ENCODE measurements at regions not wholly inside any gene's neighbourhood (a gene's known extent, or its start where the extent isn't known, plus 50 kb on each side); places are given as distances from the start of the nearest gene placed in this dataset.

- no peak overlapping the region for H3K27ac Mint-ChIP-seq
- DNase-seq (no peak), ATAC-seq (ENCODE audit: low read depth) (no peak)
- no peaks in the 10 kb centered on the region for H3K27me3 ChIP-seq (replicated peaks in 1 of 4; ENCODE audit: control extremely low read depth in 1 of 4, control insufficient read depth in 3 of 4, insufficient read depth in 4 of 4, low read length in 3 of 4)
- intact Hi-C loops (cut with micrococcal nuclease) = no loop called here
- no peaks in the 10 kb centered on the region for H3K36me3 ChIP-seq (replicated peaks in 1 of 2; ENCODE audit: control extremely low read depth in 1 of 2, control insufficient read depth in 1 of 2, extremely low read depth in 1 of 2, insufficient read depth in 2 of 2, low read length in 1 of 2)
- no peak overlapping the region for H3K9ac ChIP-seq (ENCODE audit: low read length)
- no peak overlapping the region for H3K4me2 ChIP-seq (replicated peaks; ENCODE audit: low read depth, low read length, poor library complexity, severe bottlenecking)
- H2AFZ ChIP-seq (ENCODE audit: insufficient read depth, low read depth, low read length, poor library complexity, severe bottlenecking) = no peak overlapping the region
- no peak overlapping the region for H3K4me3 Mint-ChIP-seq
- H3K9me3 Mint-ChIP-seq (ENCODE audit: insufficient read depth) = no peaks in the 10 kb centered on the region
- no peak for TF ChIP-seq CTCF (IDR thresholded peaks at IDR 0.05)
- TF ChIP-seq EZH2 (IDR thresholded peaks at IDR 0.05; ENCODE audit: borderline replicate concordance, insufficient read depth, low read depth, low read length, poor library complexity, severe bottlenecking) = no peak
- H3K79me2 ChIP-seq (ENCODE audit: control insufficient read depth, insufficient read depth, low read length) = no peaks in the 10 kb centered on the region
- WGBS (ENCODE audit: insufficient coverage) = no CpG with 5 or more reads among the region's 2 CpGs
- no peaks in the 10 kb centered on the region for H3K9me3 ChIP-seq (ENCODE audit: control extremely low read depth in 1 of 3, control insufficient read depth in 2 of 3, insufficient read depth in 1 of 3, low read length in 2 of 3)
- no peak overlapping the region for H3K4me3 ChIP-seq (ENCODE audit: control extremely low read depth in 1 of 5, extremely low read depth in 1 of 5, insufficient read depth in 1 of 5, low read depth in 2 of 5, low read length in 4 of 5)
- CTCF ChIA-PET = no interaction called here
- H3K4me1 Mint-ChIP-seq = no peaks in the 10 kb centered on the region
- no peak overlapping the region for H3K27ac ChIP-seq (ENCODE audit: low read length in 2 of 2)
- H4K20me1 ChIP-seq (ENCODE audit: control insufficient read depth, insufficient read depth, low read length, poor library complexity, severe bottlenecking) = no peaks in the 10 kb centered on the region
- no peaks in the 10 kb centered on the region for H3K27me3 Mint-ChIP-seq
- POLR2A ChIA-PET = no interaction called here
- no peaks in the 10 kb centered on the region for H3K4me1 ChIP-seq (ENCODE audit: control insufficient read depth in 2 of 2, insufficient read depth in 2 of 2, low read length in 2 of 2)
Observed at GRCh38 chr9:85163825-85164224, 494.3 kb downstream of the NTRK2 start.

GRCh38 chr9:85163415-85163814 is 493.9 kb downstream of the NTRK2 start:
- no CpG with 5 or more reads among the region's 1 CpG for WGBS (ENCODE audit: insufficient coverage)
- TF ChIP-seq CTCF (IDR thresholded peaks at IDR 0.05) = no peak
- TF ChIP-seq EZH2 (IDR thresholded peaks at IDR 0.05; ENCODE audit: borderline replicate concordance, insufficient read depth, low read depth, low read length, poor library complexity, severe bottlenecking) = no peak
- Histone ChIP-seq H4K20me1 (ENCODE audit: control insufficient read depth, insufficient read depth, low read length, poor library complexity, severe bottlenecking) (no peaks in the 10 kb centered on the region), H3K79me2 (ENCODE audit: control insufficient read depth, insufficient read depth, low read length) (no peaks in the 10 kb centered on the region), H2AFZ (ENCODE audit: insufficient read depth, low read depth, low read length, poor library complexity, severe bottlenecking) (no peak overlapping the region), H3K27me3 (replicated peaks in 1 of 4; ENCODE audit: control extremely low read depth in 1 of 4, control insufficient read depth in 3 of 4, insufficient read depth in 4 of 4, low read length in 3 of 4) (no peaks in the 10 kb centered on the region), H3K27ac (ENCODE audit: low read length in 2 of 2) (no peak overlapping the region), H3K4me1 (ENCODE audit: control insufficient read depth in 2 of 2, insufficient read depth in 2 of 2, low read length in 2 of 2) (no peaks in the 10 kb centered on the region), H3K4me3 (ENCODE audit: control extremely low read depth in 1 of 5, extremely low read depth in 1 of 5, insufficient read depth in 1 of 5, low read depth in 2 of 5, low read length in 4 of 5) (no peak overlapping the region), H3K9ac (ENCODE audit: low read length) (no peak overlapping the region), H3K36me3 (replicated peaks in 1 of 2; ENCODE audit: control extremely low read depth in 1 of 2, control insufficient read depth in 1 of 2, extremely low read depth in 1 of 2, insufficient read depth in 2 of 2, low read length in 1 of 2) (no peaks in the 10 kb centered on the region), H3K4me2 (replicated peaks; ENCODE audit: low read depth, low read length, poor library complexity, severe bottlenecking) (no peak overlapping the region), H3K9me3 (ENCODE audit: control extremely low read depth in 1 of 3, control insufficient read depth in 2 of 3, insufficient read depth in 1 of 3, low read length in 2 of 3) (no peaks in the 10 kb centered on the region)
- Mint-ChIP-seq H3K4me3 (no peak overlapping the region), H3K27me3 (no peaks in the 10 kb centered on the region), H3K4me1 (no peaks in the 10 kb centered on the region), H3K9me3 (ENCODE audit: insufficient read depth) (no peaks in the 10 kb centered on the region), H3K27ac (no peak overlapping the region)
- no peak for ATAC-seq (ENCODE audit: low read depth)
- intact Hi-C loops (cut with micrococcal nuclease) = no loop called here
- ChIA-PET POLR2A (no interaction called here), CTCF (no interaction called here)
- no peak for DNase-seq

All from B cell (primary cell).